ENCODE measurements at regions not wholly inside any gene's neighbourhood (a gene's known extent, or its start where the extent isn't known, plus 50 kb on each side); places are given as distances from the start of the nearest gene placed in this dataset.

GRCh38 chr18:53701697-53702096 lies 522.8 kb downstream of the MBD2 start:
- TF ChIP-seq CTCF (IDR thresholded peaks at IDR 0.05) (no peak), POLR2A (IDR thresholded peaks at IDR 0.05) (no peak), EP300 (IDR thresholded peaks at IDR 0.05) (no peak), POLR2AphosphoS5 (IDR thresholded peaks at IDR 0.05) (no peak)
